ENCODE measurements at regions not wholly inside any gene's neighbourhood (a gene's known extent, or its start where the extent isn't known, plus 50 kb on each side); places are given as distances from the start of the nearest gene placed in this dataset.

- DNase-seq (ENCODE audit: low read depth in 2 of 2): peak in 1 of 2 donors; percentile 6
- no peak overlapping the region for H3K4me3 ChIP-seq (replicated peaks in 1 of 2; ENCODE audit: low read depth in 2 of 2, low read length in 2 of 2)
- TF ChIP-seq CTCF (IDR thresholded peaks at IDR 0.05; ENCODE audit: low read depth, low read length): no peak
Measured at GRCh38 chr5:179421144-179421901, 76.1 kb upstream of the ADAMTS2 start.

GRCh38 chr5:179420476-179420875 lies 75.2 kb upstream of the ADAMTS2 start:
- no peak for DNase-seq (ENCODE audit: low read depth in 2 of 2)
- no peak overlapping the region for H3K4me3 ChIP-seq (replicated peaks in 1 of 2; ENCODE audit: low read depth in 2 of 2, low read length in 2 of 2)
- TF ChIP-seq CTCF (IDR thresholded peaks at IDR 0.05; ENCODE audit: low read depth, low read length): no peak

GRCh38 chr5:179418972-179419371 lies 73.7 kb upstream of the ADAMTS2 start:
- H3K4me3 ChIP-seq (replicated peaks in 1 of 2; ENCODE audit: low read depth in 2 of 2, low read length in 2 of 2): no peak overlapping the region
- no peak for DNase-seq (ENCODE audit: low read depth in 2 of 2)
- TF ChIP-seq CTCF (IDR thresholded peaks at IDR 0.05; ENCODE audit: low read depth, low read length): no peak

- H3K4me3 ChIP-seq (replicated peaks in 1 of 2; ENCODE audit: low read depth in 2 of 2, low read length in 2 of 2): no peak overlapping the region
- no peak for DNase-seq (ENCODE audit: low read depth in 2 of 2)
- TF ChIP-seq CTCF (IDR thresholded peaks at IDR 0.05; ENCODE audit: low read depth, low read length): no peak
Measured at GRCh38 chr5:179417696-179418095, 72.4 kb upstream of the ADAMTS2 start.

- TF ChIP-seq CTCF (IDR thresholded peaks at IDR 0.05; ENCODE audit: low read depth, low read length): no peak
- no peak overlapping the region for H3K4me3 ChIP-seq (replicated peaks in 1 of 2; ENCODE audit: low read depth in 2 of 2, low read length in 2 of 2)
- DNase-seq (ENCODE audit: low read depth in 2 of 2): no peak
Measured at GRCh38 chr5:179417016-179417415, 71.8 kb upstream of the ADAMTS2 start.

GRCh38 chr5:179416114-179416822 lies 71.0 kb upstream of the ADAMTS2 start:
- no peak for DNase-seq (ENCODE audit: low read depth in 2 of 2)
- no peak for TF ChIP-seq CTCF (IDR thresholded peaks at IDR 0.05; ENCODE audit: low read depth, low read length)
- H3K4me3 ChIP-seq (replicated peaks in 1 of 2; ENCODE audit: low read depth in 2 of 2, low read length in 2 of 2): no peak overlapping the region
